GM19043 (cell line): ENCODE measurements at regions not wholly inside any gene's neighbourhood (a gene's known extent, or its start where the extent isn't known, plus 50 kb on each side); places are given as distances from the start of the nearest gene placed in this dataset.

ENCODE experiments used
- ATAC-seq: cut with Tn5 transposase; IDR thresholded peaks from one replicate; pipeline ENCODE4 v1.9.1; 2021; ENCODE audit warnings: low read depth; ENCODE audit not compliant: unreplicated experiment

- ATAC-seq: no peak
Measured at GRCh38 chr3:128515-129172, 67.9 kb upstream of the CHL1 start.

GRCh38 chr3:131151-131888 is 65.2 kb upstream of the CHL1 start:
- ATAC-seq: no peak

GRCh38 chr3:132378-132777 is 64.2 kb upstream of the CHL1 start:
- no peak for ATAC-seq

DNA sequence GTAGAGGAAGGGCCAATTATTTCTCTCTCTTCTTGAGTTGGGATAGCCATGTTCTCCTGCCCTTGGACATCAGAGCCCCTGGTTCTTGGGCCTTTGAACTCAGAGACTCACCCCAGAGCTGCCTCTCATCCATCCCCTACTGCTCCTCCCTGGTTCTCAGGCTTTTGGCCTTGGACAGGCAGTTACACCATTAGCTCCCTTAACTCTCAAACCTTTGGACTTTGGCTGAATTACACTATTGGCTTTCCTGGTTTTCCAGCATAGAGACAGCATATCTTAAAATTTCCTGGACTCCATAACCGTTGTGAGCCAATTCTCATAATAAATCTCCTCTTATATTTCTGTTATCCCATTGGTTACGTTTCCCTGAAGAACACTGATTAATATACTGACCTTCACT is 63.7 kb upstream of the CHL1 start:
- no peak for ATAC-seq

DNA sequence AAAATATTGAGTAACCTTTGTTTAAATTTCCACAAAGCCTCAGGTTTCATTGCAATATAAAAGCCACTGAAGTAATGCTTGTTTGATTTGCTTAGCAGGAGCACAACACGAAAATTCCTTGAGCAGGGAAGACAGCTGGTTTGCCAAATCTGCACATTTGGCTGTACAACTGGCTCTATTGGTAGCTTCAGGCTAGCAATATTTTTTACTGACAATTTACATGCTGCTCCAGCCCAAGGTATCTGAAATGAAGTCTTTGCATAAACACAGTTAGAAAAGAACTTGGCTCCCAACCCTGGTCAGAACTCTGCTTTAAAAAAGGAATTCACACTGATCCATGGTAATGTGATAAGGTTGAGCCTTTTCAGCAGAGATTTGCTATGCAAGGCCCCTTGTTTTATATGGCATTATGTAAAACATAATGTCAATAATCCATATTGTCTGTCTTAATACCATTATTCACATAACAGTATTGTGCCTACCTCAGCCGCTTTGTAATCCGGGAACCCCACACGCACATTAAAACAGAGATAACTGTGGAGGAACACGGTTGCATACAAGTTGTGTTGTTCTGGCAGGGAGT is 55.7 kb upstream of the CHL1 start:
- no peak for ATAC-seq
